ENCODE measurements at regions not wholly inside any gene's neighbourhood (a gene's known extent, or its start where the extent isn't known, plus 50 kb on each side); places are given as distances from the start of the nearest gene placed in this dataset.

- Histone ChIP-seq H3K4me1 (ENCODE audit: control insufficient read depth, insufficient read depth, low read length) (no peaks in the 10 kb centered on the region), H3K4me3 (ENCODE audit: low read depth, low read length) (no peak overlapping the region), H3K9me3 (ENCODE audit: control insufficient read depth, insufficient read depth, low read depth, low read length) (no peaks in the 10 kb centered on the region), H3K36me3 (ENCODE audit: control insufficient read depth in 2 of 2, insufficient read depth in 1 of 2, low read length in 2 of 2) (no peaks in the 10 kb centered on the region), H3K27ac (ENCODE audit: extremely low read depth, low read depth, low read length) (no peak overlapping the region)
- no peak for TF ChIP-seq GLIS2 (tag by site-specific recombination; IDR thresholded peaks at IDR 0.05)
- no peak for TF ChIP-seq ZNF560 (tag by site-specific recombination; IDR thresholded peaks at IDR 0.05; ENCODE audit: borderline replicate concordance)
- no peak for TF ChIP-seq ZIC2 (tag by site-specific recombination; IDR thresholded peaks at IDR 0.05)
- ChIA-PET CTCF (no interaction called here), POLR2A (no interaction called here)
Observed at GRCh38 chr4:187065806-187066205, 342.1 kb upstream of the FAT1 start.

- Histone ChIP-seq H3K9me3 (ENCODE audit: control insufficient read depth, insufficient read depth, low read depth, low read length) (no peaks in the 10 kb centered on the region), H3K27ac (ENCODE audit: extremely low read depth, low read depth, low read length) (no peak overlapping the region), H3K4me1 (ENCODE audit: control insufficient read depth, insufficient read depth, low read length) (no peaks in the 10 kb centered on the region), H3K36me3 (ENCODE audit: control insufficient read depth in 2 of 2, insufficient read depth in 1 of 2, low read length in 2 of 2) (no peaks in the 10 kb centered on the region), H3K4me3 (ENCODE audit: low read depth, low read length) (no peak overlapping the region)
- TF ChIP-seq HIC1 (tag by site-specific recombination; IDR thresholded peaks at IDR 0.05) (no peak), BCL6B (tag by site-specific recombination; IDR thresholded peaks at IDR 0.05) (no peak), ZNF184 (tag by site-specific recombination; IDR thresholded peaks at IDR 0.05) (no peak), ZNF311 (tag by site-specific recombination; IDR thresholded peaks at IDR 0.05; ENCODE audit: borderline replicate concordance) (no peak), ZBTB8A (tag by site-specific recombination; IDR thresholded peaks at IDR 0.05) (no peak), ZBTB1 (tag by site-specific recombination; IDR thresholded peaks at IDR 0.05) (no peak), PRDM4 (tag by site-specific recombination; IDR thresholded peaks at IDR 0.05) (no peak), ZNF146 (tag by site-specific recombination; IDR thresholded peaks at IDR 0.05) (no peak), OSR2 (tag by site-specific recombination; IDR thresholded peaks at IDR 0.05) (no peak)
- POLR2A ChIA-PET = no interaction called here
- CTCF ChIA-PET = no interaction called here
Observed at GRCh38 chr4:187069398-187069797, 345.7 kb upstream of the FAT1 start.

GRCh38 chr4:187070158-187070557 is 346.5 kb upstream of the FAT1 start:
- no peaks in the 10 kb centered on the region for H3K4me1 ChIP-seq (ENCODE audit: control insufficient read depth, insufficient read depth, low read length)
- TF ChIP-seq ZBTB44 (tag by site-specific recombination; IDR thresholded peaks at IDR 0.05) (no peak), ZNF433 (tag by site-specific recombination; IDR thresholded peaks at IDR 0.05; ENCODE audit: low read depth) (no peak), ZNF2 (tag by site-specific recombination; IDR thresholded peaks at IDR 0.05) (no peak), BCL11B (tag by site-specific recombination; IDR thresholded peaks at IDR 0.05; ENCODE audit: low read depth) (no peak), ZNF311 (tag by site-specific recombination; IDR thresholded peaks at IDR 0.05; ENCODE audit: borderline replicate concordance) (no peak)
- no peak overlapping the region for H3K4me3 ChIP-seq (ENCODE audit: low read depth, low read length)
- H3K36me3 ChIP-seq (ENCODE audit: control insufficient read depth in 2 of 2, insufficient read depth in 1 of 2, low read length in 2 of 2) = no peaks in the 10 kb centered on the region
- ChIA-PET CTCF (no interaction called here), POLR2A (no interaction called here)
- no peaks in the 10 kb centered on the region for H3K9me3 ChIP-seq (ENCODE audit: control insufficient read depth, insufficient read depth, low read depth, low read length)
- H3K27ac ChIP-seq (ENCODE audit: extremely low read depth, low read depth, low read length) = no peak overlapping the region

All from HEK293 (cell line).